GM23338 (cell line): ENCODE measurements at regions not wholly inside any gene's neighbourhood (a gene's known extent, or its start where the extent isn't known, plus 50 kb on each side); places are given as distances from the start of the nearest gene placed in this dataset.

Experiments
- CREB1 ChIP-seq: fragments of 250-450 bp; sonication (Bioruptor Pico); IDR thresholded peaks from 2 replicates; pipeline ENCODE4 v1.5.0; 2020; ENCODE audit warnings: low read depth, mild to moderate bottlenecking, moderate library complexity
- EZH2 ChIP-seq: fragments of 200-600 bp; sonication (generic); IDR thresholded peaks from one replicate; pipeline ENCODE4 v1.8.0; 2017; ENCODE audit warnings: antibody characterized with exemption, mild to moderate bottlenecking, low read depth; ENCODE audit not compliant: unreplicated experiment
- EZH2phosphoT487 ChIP-seq: fragments of 200-600 bp; sonication (generic); IDR thresholded peaks from one replicate; pipeline ENCODE4 v1.8.1; 2018; ENCODE audit warnings: antibody characterized with exemption; ENCODE audit not compliant: unreplicated experiment
- POLR2AphosphoS5 ChIP-seq: IDR thresholded peaks from 2 replicates; pipeline ENCODE4 v1.6.1; 2016; ENCODE audit warnings: antibody characterized with exemption, low read depth
- ZNF331 ChIP-seq: fragments of 250-450 bp; sonication (Bioruptor Pico); IDR thresholded peaks from 2 replicates; pipeline ENCODE4 v1.5.0; 2020; ENCODE audit warnings: low read depth, mild to moderate bottlenecking, moderate library complexity
- TF ChIP-seq, protein P1 (sequence below), 2 experiments: fragments of 200-600 bp in 1 of 2; sonication (generic) in 1 of 2; conservative IDR thresholded peaks; 2 replicates each; pipeline versions ENCODE4 v1.5.1 to v1.6.1; 2016 to 2017; ENCODE audit warnings: antibody characterized with exemption in 2 of 2, low read depth in 2 of 2, mild to moderate bottlenecking in 2 of 2, moderate library complexity in 1 of 2
- TF ChIP-seq, protein P2 (sequence below): IDR thresholded peaks from one replicate; pipeline ENCODE4 v1.6.1; 2018; ENCODE audit warnings: antibody characterized with exemption; ENCODE audit not compliant: unreplicated experiment

DNA sequence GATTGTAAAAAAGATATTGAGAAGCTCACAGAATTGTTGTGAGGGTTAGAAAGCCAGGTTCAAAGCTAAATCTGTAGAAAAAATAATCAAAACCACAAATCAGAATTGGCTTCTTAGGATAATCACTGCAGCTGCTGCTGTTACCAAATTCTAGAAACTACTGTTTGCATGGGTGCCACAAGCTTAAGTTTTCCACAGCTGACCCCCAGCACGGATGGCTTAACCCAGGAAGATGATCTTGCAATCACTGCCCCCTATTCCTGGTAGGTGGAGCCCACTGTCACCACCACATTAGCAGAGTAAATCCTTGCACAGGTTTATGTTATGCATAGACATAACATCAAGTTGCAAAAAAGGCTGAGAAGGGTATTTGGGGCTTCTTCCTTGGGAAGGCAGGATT lies 877.8 kb upstream of the ADGRL2 start:
- TF ChIP-seq, protein P1, sequence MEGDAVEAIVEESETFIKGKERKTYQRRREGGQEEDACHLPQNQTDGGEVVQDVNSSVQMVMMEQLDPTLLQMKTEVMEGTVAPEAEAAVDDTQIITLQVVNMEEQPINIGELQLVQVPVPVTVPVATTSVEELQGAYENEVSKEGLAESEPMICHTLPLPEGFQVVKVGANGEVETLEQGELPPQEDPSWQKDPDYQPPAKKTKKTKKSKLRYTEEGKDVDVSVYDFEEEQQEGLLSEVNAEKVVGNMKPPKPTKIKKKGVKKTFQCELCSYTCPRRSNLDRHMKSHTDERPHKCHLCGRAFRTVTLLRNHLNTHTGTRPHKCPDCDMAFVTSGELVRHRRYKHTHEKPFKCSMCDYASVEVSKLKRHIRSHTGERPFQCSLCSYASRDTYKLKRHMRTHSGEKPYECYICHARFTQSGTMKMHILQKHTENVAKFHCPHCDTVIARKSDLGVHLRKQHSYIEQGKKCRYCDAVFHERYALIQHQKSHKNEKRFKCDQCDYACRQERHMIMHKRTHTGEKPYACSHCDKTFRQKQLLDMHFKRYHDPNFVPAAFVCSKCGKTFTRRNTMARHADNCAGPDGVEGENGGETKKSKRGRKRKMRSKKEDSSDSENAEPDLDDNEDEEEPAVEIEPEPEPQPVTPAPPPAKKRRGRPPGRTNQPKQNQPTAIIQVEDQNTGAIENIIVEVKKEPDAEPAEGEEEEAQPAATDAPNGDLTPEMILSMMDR (conservative IDR thresholded peaks at IDR 0.05; ENCODE audit: low read depth in 2 of 2): no peak
- TF ChIP-seq, protein P2, sequence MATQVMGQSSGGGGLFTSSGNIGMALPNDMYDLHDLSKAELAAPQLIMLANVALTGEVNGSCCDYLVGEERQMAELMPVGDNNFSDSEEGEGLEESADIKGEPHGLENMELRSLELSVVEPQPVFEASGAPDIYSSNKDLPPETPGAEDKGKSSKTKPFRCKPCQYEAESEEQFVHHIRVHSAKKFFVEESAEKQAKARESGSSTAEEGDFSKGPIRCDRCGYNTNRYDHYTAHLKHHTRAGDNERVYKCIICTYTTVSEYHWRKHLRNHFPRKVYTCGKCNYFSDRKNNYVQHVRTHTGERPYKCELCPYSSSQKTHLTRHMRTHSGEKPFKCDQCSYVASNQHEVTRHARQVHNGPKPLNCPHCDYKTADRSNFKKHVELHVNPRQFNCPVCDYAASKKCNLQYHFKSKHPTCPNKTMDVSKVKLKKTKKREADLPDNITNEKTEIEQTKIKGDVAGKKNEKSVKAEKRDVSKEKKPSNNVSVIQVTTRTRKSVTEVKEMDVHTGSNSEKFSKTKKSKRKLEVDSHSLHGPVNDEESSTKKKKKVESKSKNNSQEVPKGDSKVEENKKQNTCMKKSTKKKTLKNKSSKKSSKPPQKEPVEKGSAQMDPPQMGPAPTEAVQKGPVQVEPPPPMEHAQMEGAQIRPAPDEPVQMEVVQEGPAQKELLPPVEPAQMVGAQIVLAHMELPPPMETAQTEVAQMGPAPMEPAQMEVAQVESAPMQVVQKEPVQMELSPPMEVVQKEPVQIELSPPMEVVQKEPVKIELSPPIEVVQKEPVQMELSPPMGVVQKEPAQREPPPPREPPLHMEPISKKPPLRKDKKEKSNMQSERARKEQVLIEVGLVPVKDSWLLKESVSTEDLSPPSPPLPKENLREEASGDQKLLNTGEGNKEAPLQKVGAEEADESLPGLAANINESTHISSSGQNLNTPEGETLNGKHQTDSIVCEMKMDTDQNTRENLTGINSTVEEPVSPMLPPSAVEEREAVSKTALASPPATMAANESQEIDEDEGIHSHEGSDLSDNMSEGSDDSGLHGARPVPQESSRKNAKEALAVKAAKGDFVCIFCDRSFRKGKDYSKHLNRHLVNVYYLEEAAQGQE: no peak
- TF ChIP-seq EZH2: no peak
- no peak for TF ChIP-seq ZNF331 (CRISPR knock-in tag)
- no peak for TF ChIP-seq EZH2phosphoT487
- TF ChIP-seq POLR2AphosphoS5: no peak
- TF ChIP-seq CREB1 (CRISPR knock-in tag): no peak
